Activated CD8-positive, alpha-beta memory T cell treated with anti-CD3 and anti-CD28 coated beads, Interleukin-2, amount 50 U/mL, for 48 hours (primary cell): ENCODE measurements at regions not wholly inside any gene's neighbourhood (a gene's known extent, or its start where the extent isn't known, plus 50 kb on each side); places are given as distances from the start of the nearest gene placed in this dataset.

Experiments used
- DNase-seq: peaks from one replicate; pipeline ENCODE4 v3.0.0-alpha.2; 2020

DNA sequence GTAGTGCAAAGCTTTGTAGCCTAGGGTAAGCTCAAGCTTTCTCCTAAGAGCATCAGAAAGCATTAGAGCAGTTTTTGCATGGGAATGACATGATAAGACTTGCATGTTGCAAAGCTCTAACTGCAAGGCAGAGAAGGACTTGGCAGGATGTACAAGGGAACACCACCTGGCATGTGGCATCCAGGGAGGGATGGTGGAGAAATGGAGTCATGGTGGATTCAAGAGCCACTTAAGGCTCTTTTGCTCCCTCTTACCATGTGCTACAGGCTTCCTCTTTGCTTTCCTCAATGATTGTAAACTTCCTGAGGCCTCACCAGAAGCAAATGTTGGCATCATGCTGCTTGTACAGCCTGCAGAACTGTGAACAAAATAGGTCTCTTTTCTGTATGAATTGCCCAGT lies 266.0 kb downstream of the GLI2 start:
- DNase-seq: no peak

DNA sequence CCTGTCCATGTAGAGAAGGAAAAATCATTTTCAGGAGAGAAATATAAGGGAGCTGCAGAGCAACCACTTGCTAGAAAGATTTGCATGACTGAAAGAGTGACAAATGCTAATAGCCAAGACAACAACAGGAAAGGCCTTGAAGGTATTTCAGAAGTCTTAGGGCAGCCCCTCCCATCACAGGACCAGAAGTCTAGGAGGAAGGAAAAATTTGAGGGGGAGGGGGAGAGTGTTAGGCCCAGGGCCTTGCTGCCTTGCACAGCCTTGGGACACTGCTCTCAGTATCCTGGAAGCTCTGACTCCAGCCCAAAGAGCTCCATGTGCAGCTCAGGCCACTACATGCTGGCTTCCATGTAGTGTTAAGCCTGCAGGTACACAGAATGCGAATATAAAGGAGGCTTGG lies 266.9 kb downstream of the GLI2 start:
- no peak for DNase-seq

DNA sequence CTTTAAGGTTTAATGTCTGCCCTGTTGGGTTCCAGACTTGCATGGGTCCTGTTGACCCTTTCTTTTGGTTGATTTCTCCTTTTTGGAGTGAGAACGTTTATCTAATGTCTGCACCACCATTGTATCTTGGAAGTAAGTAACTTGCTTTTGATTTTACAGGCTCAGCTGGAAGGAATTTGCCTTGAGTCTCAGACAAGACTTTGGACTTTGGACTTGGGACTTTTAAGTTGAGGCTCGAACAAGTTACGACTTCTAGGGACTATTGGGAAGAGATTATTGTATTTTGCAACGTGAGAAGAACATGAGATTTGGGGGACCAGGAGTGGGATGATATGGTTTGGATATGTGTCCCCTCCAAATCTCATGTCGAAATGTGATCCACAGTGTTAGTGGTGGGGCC lies 267.7 kb downstream of the GLI2 start:
- DNase-seq: no peak

DNA sequence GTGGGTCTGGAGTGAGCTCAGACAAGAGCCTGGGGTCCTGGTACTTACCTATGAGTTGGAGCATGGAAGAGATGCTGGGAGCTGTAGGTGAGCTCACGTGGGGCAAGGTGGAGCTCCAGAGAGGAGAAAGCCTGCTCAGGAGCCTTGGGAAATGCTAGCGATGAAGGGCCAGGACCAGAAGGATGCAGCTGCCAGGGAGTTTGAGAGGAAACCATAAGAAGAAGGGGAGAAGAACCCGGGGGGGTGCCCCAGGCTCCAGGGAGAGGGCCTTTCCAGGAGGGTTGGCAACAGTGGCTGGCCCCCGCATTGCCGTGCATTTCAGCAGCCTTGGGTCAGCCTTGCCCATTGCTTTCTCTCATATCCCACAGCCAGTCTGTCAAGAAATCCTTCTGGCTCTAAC lies 268.7 kb downstream of the GLI2 start:
- no peak for DNase-seq

DNA sequence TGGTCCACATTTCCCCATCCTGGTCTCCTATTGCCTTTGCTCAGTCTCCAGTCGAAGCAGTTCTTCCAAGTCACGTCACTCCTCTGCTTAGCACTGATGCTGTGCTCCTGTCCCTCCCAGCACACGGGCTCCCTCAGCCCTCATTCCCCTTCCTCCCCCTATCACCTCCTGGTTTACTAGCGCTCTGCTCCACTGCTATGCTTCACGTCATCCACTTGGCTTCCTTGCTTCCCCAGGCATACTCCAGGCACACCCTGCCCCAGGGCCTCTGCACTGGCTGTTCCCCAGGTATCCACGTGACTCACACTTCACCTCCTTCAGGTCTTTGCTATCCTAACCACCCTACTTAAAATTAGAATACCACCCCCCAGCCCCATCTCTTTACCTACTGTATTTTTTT lies 269.3 kb downstream of the GLI2 start:
- no peak for DNase-seq

DNA sequence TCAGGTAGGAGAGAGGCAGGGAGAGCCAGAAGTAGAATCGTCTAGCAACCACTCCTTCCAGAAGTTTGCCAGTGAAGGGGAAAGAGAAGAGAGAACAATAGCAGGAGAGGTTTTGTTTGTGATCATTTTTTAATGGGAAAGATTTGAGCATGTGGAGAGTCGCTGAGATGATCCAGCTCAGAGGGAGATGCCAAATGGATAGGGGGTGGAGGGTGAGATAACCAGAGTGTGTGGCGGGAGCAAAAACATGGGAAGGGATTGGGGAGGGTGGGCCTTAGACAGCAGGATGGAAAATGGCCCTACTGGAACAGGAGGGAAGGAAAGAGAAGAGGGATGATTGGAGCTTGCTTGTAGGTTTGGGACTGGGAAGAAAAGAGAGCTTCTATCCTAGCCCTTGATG lies 269.8 kb downstream of the GLI2 start:
- no peak for DNase-seq

DNA sequence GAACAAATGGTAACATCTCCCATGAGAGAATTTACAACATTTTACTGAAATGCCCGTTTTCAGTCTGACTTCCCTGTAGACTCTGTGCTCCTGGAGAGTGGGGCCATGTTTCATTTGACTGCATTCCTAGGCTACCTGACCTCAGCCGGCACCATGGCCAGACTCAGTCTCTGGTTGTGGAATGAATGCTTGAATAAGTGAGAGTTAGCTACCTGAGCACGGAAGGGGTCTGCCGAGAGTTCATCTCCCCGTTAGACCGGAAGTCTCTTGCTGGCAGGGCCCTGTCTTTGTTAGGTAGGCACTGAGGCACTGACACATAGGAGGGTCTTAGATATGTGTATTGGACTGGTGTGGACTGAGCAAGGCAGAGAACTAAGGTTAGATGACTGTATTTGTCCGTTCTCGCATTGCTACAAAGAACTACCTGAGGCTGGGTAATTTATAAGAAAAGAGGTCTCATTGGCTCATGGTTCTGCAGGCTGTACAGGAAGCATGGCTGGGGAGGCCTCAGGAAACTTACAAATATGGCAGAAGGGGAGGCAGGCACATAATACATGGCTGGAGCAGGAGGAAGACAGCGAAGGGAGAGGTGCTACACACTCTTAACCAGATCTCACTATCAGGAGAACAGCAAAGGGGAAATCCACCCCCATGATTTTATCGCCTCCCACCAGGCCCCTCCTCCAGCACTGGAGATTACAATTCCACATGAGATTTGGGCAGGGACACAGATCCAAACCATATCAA lies 271.2 kb downstream of the GLI2 start:
- DNase-seq: no peak

DNA sequence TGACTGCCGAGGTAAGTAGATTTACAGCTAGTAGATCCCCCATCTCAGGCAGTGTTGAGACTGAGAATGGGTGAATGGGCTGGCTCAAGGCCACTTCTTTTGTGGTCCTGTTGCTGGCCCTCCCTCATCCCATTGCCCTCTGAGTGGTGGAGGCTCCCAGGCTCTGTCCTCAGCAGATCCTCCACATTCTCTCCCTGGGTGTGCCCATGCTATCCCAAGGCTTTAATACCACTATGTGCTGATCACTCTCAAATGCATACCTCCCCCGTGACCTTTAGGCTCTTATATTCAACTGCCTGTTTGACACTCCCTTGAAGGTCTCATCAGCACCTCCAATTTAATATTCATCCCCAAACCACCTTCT lies 271.8 kb downstream of the GLI2 start:
- no peak for DNase-seq

DNA sequence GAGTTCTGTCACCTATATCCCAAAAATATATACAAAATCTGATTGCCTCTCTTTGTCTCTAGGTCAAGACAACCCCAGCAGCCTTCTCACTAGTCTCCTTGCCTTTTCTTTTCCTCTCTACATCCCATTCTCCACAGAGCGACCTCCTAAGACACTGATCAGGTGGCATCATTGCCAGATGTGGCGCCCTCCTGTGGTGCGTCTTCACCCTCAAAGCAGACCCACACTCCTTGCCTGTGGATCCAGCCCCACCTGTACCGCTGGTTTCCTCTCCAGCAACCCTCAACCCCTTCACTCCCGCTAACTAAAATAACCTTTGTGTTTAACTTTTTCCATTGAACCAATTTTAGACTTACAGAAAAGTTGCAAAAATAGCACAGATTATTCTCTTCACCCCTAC lies 273.3 kb downstream of the GLI2 start:
- no peak for DNase-seq

DNA sequence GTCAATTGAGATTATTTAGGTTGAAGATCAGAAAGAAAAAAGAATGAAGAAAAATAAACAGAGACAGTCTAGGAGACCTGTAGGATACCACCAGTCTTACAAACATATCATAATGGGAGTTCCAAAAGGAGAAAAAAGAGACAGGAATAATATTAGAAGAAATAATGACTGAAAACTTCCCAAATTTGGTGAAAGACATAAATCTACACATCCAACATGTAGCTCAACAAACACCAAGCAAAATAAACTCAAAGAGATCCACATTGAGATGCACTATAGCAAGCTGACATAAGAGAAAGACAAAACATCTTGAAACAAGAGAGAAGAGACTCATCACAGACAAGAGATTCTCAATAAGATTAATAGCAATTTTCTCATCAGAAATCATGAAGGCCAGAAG lies 274.0 kb downstream of the TFCP2L1 start:
- no peak for DNase-seq

DNA sequence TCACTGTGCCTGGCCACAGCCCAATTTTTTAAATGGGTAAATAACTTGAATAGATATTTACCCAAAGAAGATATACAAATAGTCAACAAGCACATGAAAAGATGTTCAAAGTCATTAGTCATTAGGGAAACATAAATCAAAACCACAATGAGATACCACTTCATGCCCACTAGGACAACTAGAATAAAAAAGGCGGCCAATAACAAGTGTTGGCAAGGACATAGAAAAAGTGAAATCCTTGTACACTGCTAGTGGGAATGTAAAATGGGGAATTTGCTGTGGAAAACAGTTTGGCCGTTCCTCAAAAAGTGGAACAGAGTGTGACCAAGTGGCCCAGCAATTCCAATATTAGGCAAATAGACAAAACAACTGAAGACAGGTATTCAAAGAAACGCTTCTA lies 270.1 kb downstream of the TFCP2L1 start:
- no peak for DNase-seq

DNA sequence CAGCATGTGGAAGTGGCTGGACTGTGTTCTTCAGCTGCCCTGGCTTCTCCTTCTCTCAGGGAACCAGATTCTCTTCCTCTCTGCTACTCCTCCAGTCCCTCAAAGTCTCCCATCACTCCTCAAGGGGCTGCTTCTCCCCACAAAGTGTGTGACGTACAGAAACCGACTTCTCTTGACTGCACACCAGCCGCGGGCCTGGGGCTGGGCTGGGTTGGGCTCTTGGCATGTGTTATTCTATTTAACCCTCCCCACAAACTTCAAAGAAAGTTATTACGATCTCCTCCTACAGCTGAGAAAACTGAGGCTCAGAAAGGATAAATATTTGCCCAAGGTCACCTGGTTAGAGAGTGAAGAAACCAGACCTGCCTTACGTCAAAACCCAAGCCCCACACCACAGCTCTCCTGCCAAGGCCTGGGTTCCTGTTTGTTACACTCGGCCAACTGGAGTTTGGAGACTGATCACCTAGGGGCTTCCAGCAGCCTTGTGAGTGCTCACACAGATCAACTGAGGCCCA lies 269.0 kb downstream of the TFCP2L1 start:
- DNase-seq: no peak

DNA sequence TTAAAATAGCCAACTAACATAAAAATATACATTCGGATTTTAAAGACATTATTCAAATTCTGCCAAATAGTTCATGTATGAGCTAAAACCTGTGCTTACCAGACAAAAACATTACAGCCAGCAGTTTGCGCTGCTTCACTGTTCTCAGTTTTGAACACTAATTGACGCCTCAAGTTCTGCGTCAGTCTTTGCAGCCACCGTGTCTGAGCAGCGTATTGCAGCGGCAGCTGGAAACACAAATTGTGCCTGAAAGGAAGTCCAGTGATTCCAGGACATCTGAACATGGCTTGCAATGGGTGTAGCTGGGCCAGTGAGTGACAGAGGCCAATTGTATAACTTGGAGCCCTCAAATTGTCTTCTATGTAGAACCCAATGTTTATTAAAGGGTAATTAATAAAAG lies 267.6 kb downstream of the TFCP2L1 start:
- DNase-seq: no peak

DNA sequence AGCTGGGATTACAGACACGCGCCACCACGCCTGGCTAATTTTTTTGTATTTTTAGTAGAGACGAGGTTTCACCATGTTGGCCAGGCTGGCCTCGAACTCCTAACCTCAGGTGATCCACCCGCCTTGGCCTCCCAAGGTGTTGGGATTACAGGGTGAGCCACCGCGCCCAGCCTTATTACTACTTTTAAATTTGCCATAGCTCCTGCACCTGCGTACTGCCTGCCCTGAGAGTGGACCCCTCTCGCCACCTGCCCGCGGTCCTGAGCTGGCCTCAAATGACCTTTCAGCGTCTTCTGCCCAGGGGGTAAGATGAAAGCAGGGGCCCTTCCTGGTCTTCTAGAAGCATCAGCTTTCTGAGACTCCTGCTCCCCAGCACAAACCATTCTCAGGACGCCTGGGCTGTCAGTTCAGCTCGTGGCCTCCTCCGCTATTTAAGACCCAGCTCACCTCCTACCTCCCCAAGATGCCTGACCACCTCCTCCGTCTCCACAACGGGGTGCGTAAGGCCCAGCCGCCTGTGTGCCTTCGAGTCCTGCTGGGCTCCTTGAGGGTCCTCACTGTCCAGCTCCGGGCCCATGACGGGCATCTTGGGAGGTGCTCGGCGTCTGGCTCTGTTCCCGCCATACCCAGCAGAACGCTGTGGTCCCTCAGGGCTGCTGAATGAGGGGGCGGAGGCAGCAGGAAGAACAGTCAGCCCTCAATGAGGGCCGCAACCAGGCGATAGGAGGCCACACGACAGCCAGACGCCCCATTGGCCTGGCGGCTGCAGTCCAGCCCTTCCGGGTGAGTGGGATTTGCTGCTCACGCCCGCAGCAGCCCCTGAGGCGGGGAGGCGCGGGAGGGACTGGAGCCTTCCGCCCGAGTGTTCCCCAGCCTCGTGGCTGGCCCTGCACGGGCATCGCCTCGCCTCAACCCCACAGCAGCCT lies 266.6 kb downstream of the TFCP2L1 start:
- DNase-seq: no peak

DNA sequence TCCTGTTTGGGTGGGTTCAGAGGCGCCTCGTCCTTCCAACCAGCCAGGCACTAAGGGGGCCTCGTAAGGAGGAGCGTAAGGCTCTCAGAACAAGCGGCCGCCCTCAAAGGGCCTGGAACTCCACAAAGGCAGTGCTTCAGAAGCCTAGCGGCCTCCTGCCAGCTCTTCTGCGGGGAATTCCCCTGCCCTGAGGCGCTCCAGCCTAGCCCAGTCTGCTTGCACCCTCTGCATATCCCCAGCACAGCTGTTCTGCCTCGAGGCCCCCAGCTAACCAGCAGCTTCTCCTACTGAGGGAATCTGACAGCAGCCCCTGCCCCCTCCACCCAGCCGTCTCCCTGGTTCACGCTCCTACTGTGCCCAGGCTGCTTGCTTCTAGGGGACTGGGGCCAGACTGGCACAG lies 265.9 kb downstream of the TFCP2L1 start:
- DNase-seq: no peak

DNA sequence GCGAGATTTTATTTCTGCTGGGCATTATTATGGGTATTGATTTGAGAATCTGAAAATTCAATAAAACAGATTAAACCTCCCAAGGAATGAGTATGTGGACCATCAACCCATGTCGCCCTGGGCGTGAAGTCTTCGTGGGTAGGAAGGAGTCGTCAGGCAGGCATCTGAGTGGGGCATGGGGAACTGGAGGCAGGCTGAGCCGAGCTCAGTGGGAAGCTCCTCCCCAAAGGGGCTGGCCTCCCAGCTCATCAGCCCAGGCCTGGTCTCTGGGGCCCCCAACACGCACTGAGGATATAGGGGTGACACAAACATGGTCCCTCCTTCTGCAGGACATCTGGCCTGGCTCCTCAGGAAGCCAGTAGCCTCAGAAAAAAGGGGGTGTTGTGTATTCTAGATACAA lies 265.2 kb downstream of the TFCP2L1 start:
- no peak for DNase-seq

DNA sequence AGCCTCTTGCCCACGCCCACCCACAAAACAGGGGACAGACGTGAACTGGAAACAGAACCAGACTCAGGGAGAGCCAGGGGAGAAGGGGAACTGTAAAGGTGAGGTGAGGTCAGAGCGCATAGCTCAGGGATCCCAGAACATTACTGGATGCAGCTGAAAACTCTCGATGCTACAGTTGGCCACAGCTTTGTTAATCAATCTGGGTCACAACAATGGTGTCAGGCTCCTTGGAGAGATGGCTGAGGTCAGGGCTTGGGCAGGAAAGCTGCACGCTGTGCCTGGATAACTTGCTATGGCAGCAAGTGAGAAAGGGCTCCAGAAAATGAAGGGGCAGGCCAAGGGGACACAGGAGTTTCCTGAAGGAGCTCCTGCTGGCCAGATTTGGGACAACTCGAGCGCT lies 263.3 kb downstream of the TFCP2L1 start:
- DNase-seq: no peak

DNA sequence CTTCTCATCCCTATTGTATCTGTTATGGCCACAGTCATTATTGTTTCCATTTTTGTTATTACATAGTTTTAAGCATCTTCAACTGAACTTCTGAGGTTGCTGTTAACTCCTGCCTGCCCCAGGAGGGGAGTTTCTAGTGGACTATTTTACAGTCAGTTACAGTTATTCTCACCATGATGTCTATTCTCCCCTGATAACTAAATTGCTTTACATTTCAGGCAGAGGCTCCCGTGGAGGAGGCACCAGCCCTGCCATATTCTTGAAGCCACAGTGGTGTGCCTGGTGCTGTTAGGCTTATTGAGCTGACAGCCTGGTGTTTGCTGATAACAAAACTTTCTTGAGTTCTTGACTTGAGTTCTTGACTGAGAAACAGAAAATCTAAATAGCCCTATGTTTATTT lies 256.4 kb downstream of the TFCP2L1 start:
- DNase-seq: no peak

DNA sequence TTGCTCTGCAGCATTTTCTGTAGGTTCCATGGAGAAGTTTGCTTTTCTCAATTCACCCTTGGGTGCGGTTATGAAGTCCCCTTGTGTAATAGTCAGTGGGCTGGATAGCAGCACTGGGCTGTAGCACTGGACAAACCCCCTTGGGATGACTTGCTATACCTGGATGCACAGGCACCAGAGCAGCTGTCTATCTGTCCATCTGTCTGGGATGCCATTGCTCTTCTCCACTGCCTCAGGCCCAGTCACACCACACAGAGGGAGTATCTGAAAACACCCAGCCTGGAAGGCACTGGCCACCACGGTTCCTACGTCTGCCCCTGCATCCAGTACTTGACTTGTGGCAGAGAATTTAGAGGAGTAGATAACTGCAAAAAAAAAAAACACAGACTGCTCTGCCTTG lies 254.5 kb downstream of the TFCP2L1 start:
- no peak for DNase-seq

DNA sequence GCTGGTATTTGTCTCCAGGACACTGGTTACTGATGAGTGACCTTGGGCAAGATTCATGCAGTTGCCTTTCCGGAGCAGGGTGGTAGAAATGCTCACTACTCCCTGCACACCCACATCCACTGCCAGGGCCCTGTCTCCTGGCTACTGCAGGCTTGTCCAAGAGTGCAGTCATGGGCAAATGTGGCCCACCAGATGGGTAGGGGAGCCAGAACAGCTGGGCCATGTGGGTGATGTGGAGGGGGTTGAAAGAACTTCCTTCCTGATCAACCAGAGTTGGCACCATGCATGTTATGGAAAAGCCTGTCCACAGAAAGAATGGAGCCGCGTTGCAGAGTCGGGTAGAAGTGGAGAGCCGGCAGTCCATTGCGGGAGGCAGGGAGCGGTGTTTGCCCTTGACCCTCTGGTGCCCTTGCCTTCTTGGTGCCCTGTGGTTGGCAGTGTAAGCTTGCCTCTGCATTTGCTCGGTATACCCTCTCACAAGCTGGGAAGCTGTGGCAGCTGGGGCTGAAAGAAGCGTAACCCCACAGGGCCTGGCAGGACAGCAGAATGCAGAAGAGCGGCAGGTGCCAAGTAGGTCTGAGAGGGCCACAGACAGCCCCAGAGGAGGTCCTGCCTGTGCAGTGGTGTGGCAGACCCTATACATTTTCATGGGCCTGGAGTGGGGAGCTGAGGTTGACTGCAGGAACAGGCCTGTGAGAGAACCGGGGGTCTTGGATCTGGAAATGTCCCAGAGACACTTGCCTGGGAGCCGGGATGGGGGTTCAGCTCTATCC lies 253.2 kb downstream of the TFCP2L1 start:
- no peak for DNase-seq

DNA sequence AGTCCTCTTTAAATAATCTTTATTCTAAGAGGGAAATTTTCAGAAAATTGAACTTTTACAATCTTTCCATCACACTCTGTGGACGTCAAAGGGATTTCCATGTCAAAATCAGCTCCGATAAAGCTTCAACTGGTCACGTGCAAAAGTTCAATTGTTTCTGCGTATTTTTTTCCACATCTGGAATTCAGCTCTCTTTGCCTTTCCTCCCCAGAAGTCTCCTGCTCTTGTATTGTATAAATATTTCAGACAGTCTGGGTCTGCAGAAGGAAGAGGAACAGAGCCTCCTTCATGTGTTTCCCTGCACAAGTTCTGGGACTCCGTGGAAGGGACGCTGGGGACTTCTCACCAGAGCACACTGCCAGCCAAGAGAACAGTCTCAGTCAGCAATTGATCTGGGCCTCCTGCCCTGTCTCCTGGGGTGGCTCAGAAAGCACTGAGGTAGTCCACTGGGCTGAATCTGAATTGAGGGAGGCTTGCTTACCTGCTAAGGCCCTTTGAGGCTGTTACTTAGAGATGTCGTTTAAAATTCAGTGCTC lies 251.5 kb downstream of the TFCP2L1 start:
- no peak for DNase-seq

DNA sequence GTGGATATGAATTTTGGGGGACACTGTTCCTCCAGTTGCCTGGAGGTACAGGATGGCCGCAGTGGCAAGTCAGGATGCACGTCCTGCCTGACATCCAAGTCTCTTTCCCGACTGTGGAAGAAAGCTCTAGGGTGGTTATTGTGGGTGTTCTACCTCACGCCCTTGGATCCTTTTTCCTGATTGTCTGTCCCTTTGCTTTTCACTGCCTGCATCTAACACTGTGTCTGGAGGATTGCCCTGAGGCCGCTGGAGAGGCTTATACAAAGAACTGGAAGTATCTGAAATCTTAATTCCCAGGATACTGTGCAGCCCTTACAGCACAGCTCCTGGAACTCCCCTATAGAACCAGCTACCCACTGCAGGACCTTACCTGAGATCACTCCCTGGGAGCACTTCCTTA lies 250.5 kb downstream of the TFCP2L1 start:
- DNase-seq: no peak

DNA sequence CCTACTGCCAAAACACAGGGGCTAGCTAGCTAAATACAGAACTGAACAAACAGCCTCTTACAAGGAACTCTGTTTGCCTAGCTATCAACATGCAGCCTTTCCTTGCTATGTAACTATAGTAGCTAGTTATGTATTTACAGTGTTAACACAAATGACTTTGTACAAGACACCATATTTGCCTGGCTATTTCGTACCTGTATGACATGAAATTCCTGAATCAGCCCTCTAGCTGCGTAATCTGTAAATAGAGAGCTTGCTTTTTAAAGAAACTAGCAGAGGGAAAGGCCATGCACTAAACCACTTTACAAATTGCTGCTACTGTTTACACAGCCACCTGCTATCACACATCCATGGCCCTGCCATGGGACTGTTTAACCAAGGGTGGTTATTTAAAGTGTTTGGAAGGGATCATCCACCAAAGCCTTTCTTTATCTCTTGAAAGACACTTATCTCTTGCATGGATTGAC lies 248.7 kb downstream of the TFCP2L1 start:
- no peak for DNase-seq
